ENCODE measurements at regions not wholly inside any gene's neighbourhood (a gene's known extent, or its start where the extent isn't known, plus 50 kb on each side); places are given as distances from the start of the nearest gene placed in this dataset.

- TF ChIP-seq EZH2 (IDR thresholded peaks at IDR 0.05; ENCODE audit: insufficient read depth, poor library complexity, severe bottlenecking) (no peak), EZH2phosphoT487 (IDR thresholded peaks at IDR 0.05; ENCODE audit: insufficient read depth, low read depth) (no peak)
Observed at GRCh38 chr1:41994195-41994894, 75.6 kb upstream of the HIVEP3 start.

Measured in GM23248 (cell line).